GM10248 (cell line): ENCODE measurements at regions not wholly inside any gene's neighbourhood (a gene's known extent, or its start where the extent isn't known, plus 50 kb on each side); places are given as distances from the start of the nearest gene placed in this dataset.
"Not testable (repeated sequence)": the region's sequence is repeated elsewhere in the genome, so short reads cannot be mapped to it uniquely, and the experiment has no call there.

Experiments used
- CTCF ChIA-PET: fragments of 300-600 bp; sonication (Branson Sonifier 250); formaldehyde crosslinking; extraction: SDS; loops from one replicate; lab custom pipeline; 2021; ENCODE audit warnings: antibody characterized with exemption; lab: Yijun Ruan, JAX
- POLR2A ChIA-PET: fragments of 350-650 bp; sonication (Branson Sonifier 250); formaldehyde crosslinking; extraction: SDS; loops from one replicate; lab custom pipeline; 2020; ENCODE audit warnings: antibody characterized with exemption; lab: Yijun Ruan, JAX
- DNase-seq: peaks from one replicate; pipeline ENCODE4 v3.0.0; 2012; ENCODE audit errors: extremely low spot score
- CTCF ChIP-seq: IDR thresholded peaks from 2 replicates; pipeline ENCODE4 v1.5.1; 2012; ENCODE audit warnings: mild to moderate bottlenecking, low read depth; ENCODE audit errors: extremely low read depth, missing control alignments, control extremely low read depth

DNA sequence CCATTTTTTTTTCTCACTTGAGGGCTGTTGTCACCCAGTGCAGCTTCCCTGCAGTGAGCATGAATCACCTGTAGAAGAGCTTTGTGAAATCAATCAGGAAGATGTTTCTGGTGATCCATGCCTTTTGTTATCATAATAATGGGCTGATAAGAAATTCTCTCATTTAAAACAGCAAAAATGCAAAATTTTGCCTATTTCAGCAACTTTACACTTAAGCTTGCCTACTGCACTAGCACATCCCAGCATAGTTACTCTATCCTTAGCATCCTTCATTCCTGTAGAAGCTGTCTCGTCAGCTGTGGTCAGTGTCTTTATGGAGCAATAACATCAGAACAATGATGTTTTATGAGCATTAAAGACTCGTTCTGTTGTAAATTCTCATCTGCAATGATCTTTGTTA, 178.6 kb upstream of the ZNF804A start:
- TF ChIP-seq CTCF, result no peak
- ChIA-PET POLR2A (no interaction called here), CTCF (interaction anchor here (0.9 kb wide), 1 partner anchor 9 kb away, joined by 3 read pairs; no protein-coding TSS in a partner anchor)
- no peak for DNase-seq

DNA sequence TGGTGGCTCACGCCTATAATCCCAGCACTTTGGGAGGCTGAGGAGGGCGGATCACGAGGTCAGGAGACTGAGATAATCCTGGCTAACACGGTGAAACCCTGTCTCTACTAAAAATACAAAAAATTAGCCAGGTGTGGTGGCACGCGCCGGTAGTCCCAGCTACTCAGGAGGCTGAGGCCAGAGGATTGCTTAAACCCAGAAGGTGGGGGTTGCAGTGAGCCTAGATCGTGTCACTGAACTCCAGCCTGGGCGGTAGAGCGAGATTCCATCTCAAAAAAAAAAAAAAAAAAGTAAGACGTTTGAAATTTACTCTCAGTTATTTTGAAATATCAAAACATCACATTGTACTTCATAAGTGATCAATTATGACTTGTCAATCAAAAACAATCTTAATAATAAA, 176.9 kb upstream of the ZNF804A start:
- DNase-seq, POLR2A ChIA-PET: not testable (repeated sequence)
- CTCF ChIA-PET, result interaction anchor here (1.2 kb wide), 2 partner anchors 9 to 31 kb away, joined by 3 read pairs; no protein-coding TSS in a partner anchor

DNA sequence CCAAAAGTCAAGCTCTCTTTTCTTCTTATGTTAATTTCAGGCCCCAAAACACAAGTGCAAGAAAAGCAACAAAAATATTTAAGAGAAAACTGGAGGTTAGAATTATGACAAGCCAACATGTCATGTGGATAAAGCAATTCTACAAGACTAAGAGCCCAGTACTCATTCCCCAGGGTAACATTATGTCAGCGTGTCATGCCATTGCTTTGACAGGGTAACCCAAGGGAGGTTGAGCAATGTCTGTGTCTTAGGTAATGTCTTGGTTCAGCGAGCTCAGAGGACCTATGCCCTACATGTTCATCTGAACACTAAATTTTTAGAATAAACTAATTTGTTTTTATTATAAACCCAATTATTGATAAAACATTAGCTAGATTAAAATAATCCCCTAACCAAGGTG, 173.2 kb upstream of the ZNF804A start:
- TF ChIP-seq CTCF, result no peak
- CTCF ChIA-PET, result interaction anchor here (0.7 to 1.8 kb wide), 4 partner anchors 8 to 14 kb away, joined by 3 to 9 read pairs (median 3); no protein-coding TSS in a partner anchor
- POLR2A ChIA-PET, result no interaction called here

GRCh38 chr2:184444217-184444616, 154.1 kb upstream of the ZNF804A start:
- DNase-seq, result peak; percentile 10
- no peak for TF ChIP-seq CTCF
- POLR2A ChIA-PET, result no interaction called here
- CTCF ChIA-PET, result no interaction called here

More for the DNA sequence above, 173.2 kb upstream of the ZNF804A start:
- no peak for DNase-seq

DNA sequence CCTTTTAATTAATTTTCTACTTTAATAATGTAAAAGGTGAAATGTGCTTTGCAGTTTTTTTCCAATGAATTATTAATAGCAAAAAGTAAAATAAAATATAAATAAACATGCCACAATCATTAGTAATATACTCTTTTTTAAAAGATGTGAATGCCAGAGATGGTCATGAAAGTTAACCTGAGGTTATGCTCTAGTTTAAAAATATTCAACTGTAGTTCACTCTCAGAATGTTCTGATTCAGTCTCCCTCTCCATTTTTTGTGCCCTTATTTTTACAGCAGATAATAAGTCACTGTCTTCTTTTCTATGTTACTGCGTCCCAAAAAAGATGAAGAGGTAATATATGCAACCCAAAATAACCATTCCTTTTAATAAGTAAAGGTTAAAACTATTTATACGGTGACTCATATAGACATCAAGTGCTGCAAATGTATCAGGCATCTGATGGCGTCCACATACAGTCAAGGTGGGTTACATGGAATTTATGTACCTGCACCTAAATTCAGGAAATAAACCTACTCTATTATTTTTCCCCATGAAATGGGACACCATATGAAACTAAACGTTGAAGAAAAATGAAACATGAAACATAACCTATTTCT, 153.6 kb upstream of the ZNF804A start:
- DNase-seq, result no peak
- POLR2A ChIA-PET, result no interaction called here
- no peak for TF ChIP-seq CTCF
- CTCF ChIA-PET, result no interaction called here

GRCh38 chr2:184449760-184450159, 148.6 kb upstream of the ZNF804A start:
- ChIA-PET CTCF (interaction anchor here (1.8 to 2.2 kb wide), 2 partner anchors 9 to 15 kb away, joined by 4 to 7 read pairs; no protein-coding TSS in a partner anchor), POLR2A (no interaction called here)
- no peak for DNase-seq
- no peak for TF ChIP-seq CTCF

DNA sequence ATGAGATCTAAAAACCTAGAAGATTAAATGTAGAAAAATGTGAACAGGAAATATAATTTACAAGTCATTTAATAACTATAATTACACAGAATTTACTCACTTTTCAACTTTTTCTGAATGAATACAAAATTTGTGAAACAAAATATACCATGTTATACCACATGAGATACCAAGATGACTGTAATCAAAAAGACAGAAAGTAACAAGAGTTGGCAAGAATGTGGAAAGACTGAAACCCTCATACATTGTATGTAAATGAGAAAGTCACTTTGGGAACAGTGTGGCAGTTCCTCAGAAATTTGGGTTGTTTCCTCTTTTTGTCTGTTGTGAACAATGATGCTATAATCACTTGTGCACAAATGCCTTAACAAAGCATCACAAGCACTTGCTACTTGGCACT, 145.4 kb upstream of the ZNF804A start:
- no peak for DNase-seq
- POLR2A ChIA-PET, result no interaction called here
- no peak for TF ChIP-seq CTCF
- CTCF ChIA-PET, result no interaction called here
